Ascending aorta (tissue), 2 donors: ENCODE measurements at regions not wholly inside any gene's neighbourhood (a gene's known extent, or its start where the extent isn't known, plus 50 kb on each side); places are given as distances from the start of the nearest gene placed in this dataset.
"Not testable (repeated sequence)": the region's sequence is repeated elsewhere in the genome, so short reads cannot be mapped to it uniquely, and the experiment has no call there.

Source experiments
- DNase-seq, 2 donors: peaks; one replicate each; pipeline ENCODE4 v3.0.0-alpha.2; 2019; ENCODE audit warnings: low spot score in 2 of 2
- H3K27ac ChIP-seq, 2 donors: fragments of 200-600 bp; sonication (generic); one replicate each; pipeline ENCODE4 v1.5.1; 2016 to 2017; ENCODE audit warnings: mild to moderate bottlenecking in 1 of 2
- H3K27me3 ChIP-seq: fragments of 200-600 bp; sonication (generic); one replicate; pipeline ENCODE4 v1.5.1; 2017
- H3K36me3 ChIP-seq, 2 donors: fragments of 200-600 bp; sonication (generic); one replicate each; pipeline ENCODE4 v1.5.1; 2016
- H3K4me1 ChIP-seq, 2 donors: fragments of 200-600 bp; sonication (generic); one replicate each; pipeline ENCODE4 v1.5.1; 2016 to 2017; ENCODE audit warnings: mild to moderate bottlenecking in 1 of 2
- H3K4me3 ChIP-seq, 2 donors: fragments of 200-600 bp; sonication (generic); one replicate each; pipeline ENCODE4 v1.5.1; 2016 to 2017; ENCODE audit warnings: mild to moderate bottlenecking in 1 of 2
- H3K9me3 ChIP-seq, 2 donors: fragments of 200-600 bp; sonication (generic); one replicate each; pipeline ENCODE4 v1.5.1; 2016
- CTCF ChIP-seq, 3 experiments: fragments of 200-600 bp in 2 of 3; fragments of 450-650 bp in 1 of 3; sonication (generic) in 2 of 3; IDR thresholded peaks; one replicate each; pipeline ENCODE4 v1.5.1; 2016 to 2019; ENCODE audit warnings: antibody characterized with exemption in 3 of 3, mild to moderate bottlenecking in 1 of 3, moderate library complexity in 1 of 3
- intact Hi-C: fragments of 100-400 bp; cut with DNase I; formaldehyde crosslinking; loops from one replicate; pipeline ENCODE4 v1.15.1; 2023

- intact Hi-C loops, result no loop called here
- Histone ChIP-seq H3K27me3 (no peaks in the 10 kb centered on the region), H3K27ac (no peak overlapping the region), H3K4me3 (no peak overlapping the region), H3K4me1 (no peaks in the 10 kb centered on the region), H3K36me3 (no peaks in the 10 kb centered on the region), H3K9me3 (no peaks in the 10 kb centered on the region)
- DNase-seq, result no peak
- no peak for TF ChIP-seq CTCF (IDR thresholded peaks at IDR 0.05)
Observed at GRCh38 chr2:4981802-4982409, 710.3 kb upstream of the SOX11 start.

DNA sequence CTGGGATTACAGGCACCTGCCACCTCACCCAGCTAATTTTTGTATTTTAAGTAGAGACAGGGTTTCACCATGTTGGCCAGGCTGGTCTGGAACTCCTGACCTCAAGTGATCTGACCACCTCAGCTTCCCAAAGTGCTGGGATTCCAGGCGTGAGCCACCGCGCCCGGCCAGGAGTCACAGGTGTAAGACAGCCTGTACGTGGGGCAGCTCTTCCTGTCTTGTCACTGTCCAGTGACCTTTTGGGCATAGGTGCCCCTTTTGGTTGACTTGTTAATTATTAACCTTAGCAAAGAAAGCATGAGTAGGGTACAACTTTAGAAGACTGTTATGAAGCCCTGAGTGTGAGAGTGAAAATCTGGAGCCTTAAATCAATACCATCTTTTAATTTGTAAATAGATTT lies 703.7 kb upstream of the SOX11 start:
- H3K27ac ChIP-seq, H3K27me3 ChIP-seq, DNase-seq, H3K36me3 ChIP-seq, H3K4me1 ChIP-seq, H3K9me3 ChIP-seq, intact Hi-C loops, H3K4me3 ChIP-seq: not testable (repeated sequence)

DNA sequence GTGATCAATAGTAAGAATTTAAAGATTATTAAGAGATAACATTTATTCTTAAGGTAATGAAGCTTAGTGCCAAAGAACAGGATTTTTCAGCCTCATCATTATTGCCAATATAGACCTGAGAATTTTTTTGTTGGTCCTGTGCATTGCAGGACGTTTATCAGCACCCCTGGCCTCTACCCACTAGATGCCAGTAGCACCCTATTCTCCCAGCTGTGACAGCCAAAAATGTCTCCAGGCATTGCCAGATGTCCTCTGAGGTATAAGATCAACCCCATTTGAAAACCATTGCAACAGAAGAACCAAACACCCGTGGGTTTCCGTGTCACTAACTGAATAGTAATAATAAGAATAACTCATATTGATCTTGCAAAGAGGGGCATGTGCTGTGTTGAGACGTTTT lies 700.0 kb upstream of the SOX11 start:
- Histone ChIP-seq H3K27ac (no peak overlapping the region), H3K36me3 (no peaks in the 10 kb centered on the region), H3K9me3 (no peaks in the 10 kb centered on the region), H3K4me3 (no peak overlapping the region), H3K4me1 (no peaks in the 10 kb centered on the region), H3K27me3 (no peaks in the 10 kb centered on the region)
- DNase-seq, result no peak
- intact Hi-C loops, result no loop called here
- TF ChIP-seq CTCF (IDR thresholded peaks at IDR 0.05), result no peak

- Histone ChIP-seq H3K27ac (no peak overlapping the region), H3K36me3 (no peaks in the 10 kb centered on the region), H3K4me3 (no peak overlapping the region), H3K27me3 (no peaks in the 10 kb centered on the region), H3K9me3 (no peaks in the 10 kb centered on the region), H3K4me1 (no peaks in the 10 kb centered on the region)
- intact Hi-C loops, result no loop called here
- DNase-seq, result no peak
- TF ChIP-seq CTCF (IDR thresholded peaks at IDR 0.05), result no peak
Observed at GRCh38 chr2:4995466-4995865, 696.7 kb upstream of the SOX11 start.

GRCh38 chr2:5007596-5007995 lies 684.6 kb upstream of the SOX11 start:
- H3K4me3 ChIP-seq, result no peak overlapping the region
- no peaks in the 10 kb centered on the region for H3K27me3 ChIP-seq
- no peaks in the 10 kb centered on the region for H3K36me3 ChIP-seq
- no peak overlapping the region for H3K27ac ChIP-seq
- intact Hi-C loops, result no loop called here
- TF ChIP-seq CTCF (IDR thresholded peaks at IDR 0.05), result no peak
- H3K9me3 ChIP-seq, result no peaks in the 10 kb centered on the region
- DNase-seq, result no peak
- H3K4me1 ChIP-seq, result no peaks in the 10 kb centered on the region

DNA sequence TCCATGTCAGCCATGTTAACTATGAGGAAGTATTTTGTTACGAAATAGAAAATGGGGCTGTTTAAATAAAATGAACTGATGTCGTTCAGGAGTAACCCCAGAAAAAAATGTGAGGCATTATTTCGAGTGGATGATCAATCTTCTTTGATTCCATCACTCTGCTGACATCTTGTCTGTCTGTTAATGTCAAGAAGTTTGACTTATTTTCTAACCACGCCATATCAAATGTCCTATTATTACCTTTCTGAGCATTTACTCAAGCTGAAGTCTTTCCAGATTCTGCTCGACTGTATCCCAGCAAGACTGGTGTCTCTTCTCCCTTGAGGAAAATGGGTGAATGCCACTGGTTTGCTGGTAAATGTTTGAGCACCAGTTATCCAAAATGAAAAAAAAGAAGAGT lies 672.9 kb upstream of the SOX11 start:
- Histone ChIP-seq H3K36me3 (no peaks in the 10 kb centered on the region), H3K27me3 (no peaks in the 10 kb centered on the region), H3K4me3 (no peak overlapping the region), H3K9me3 (peaks cover 4 to 18% of the 10 kb centered on the region in 2 donors), H3K4me1 (no peaks in the 10 kb centered on the region), H3K27ac (no peak overlapping the region)
- no peak for DNase-seq
- intact Hi-C loops, result no loop called here
- TF ChIP-seq CTCF (IDR thresholded peaks at IDR 0.05), result no peak
